WTC11 (cell line): ENCODE measurements at regions not wholly inside any gene's neighbourhood (a gene's known extent, or its start where the extent isn't known, plus 50 kb on each side); places are given as distances from the start of the nearest gene placed in this dataset.

Experiments
- ATAC-seq: fragments of 200-7000 bp; cut with Tn5 transposase; 2 replicates; pipeline ENCODE4 v1.10.0; 2021; ENCODE audit warnings: mild to moderate bottlenecking, moderate library complexity
- CTCF ChIA-PET: fragments of 300-600 bp; sonication (Branson Sonifier 250); formaldehyde crosslinking; loops from one replicate; lab custom pipeline; 2021; ENCODE audit warnings: antibody characterized with exemption; lab: Charles Lee
- POLR2A ChIA-PET: fragments of 350-600 bp; sonication (Branson Sonifier 250); formaldehyde crosslinking; loops from one replicate; lab custom pipeline; 2021; ENCODE audit warnings: antibody characterized with exemption; lab: Charles Lee
- DNase-seq: peaks from one replicate; pipeline ENCODE4 v3.0.0; 2021; ENCODE audit warnings: low spot score
- H3K27ac Mint-ChIP-seq: 2 replicates; pipeline ENCODE4 v1.8.0; 2021; ENCODE audit warnings: mixed read lengths
- H3K27me3 Mint-ChIP-seq: 2 replicates; pipeline ENCODE4 v1.8.0; 2021; ENCODE audit warnings: low read depth, mild to moderate bottlenecking, moderate library complexity, mixed read lengths
- H3K36me3 Mint-ChIP-seq: 2 replicates; pipeline ENCODE4 v1.8.0; 2021; ENCODE audit warnings: mixed read lengths
- H3K4me1 Mint-ChIP-seq: 2 replicates; pipeline ENCODE4 v1.8.0; 2022; ENCODE audit warnings: mixed read lengths
- H3K4me3 Mint-ChIP-seq: 2 replicates; pipeline ENCODE4 v1.8.0; 2021; ENCODE audit warnings: mild to moderate bottlenecking, moderate library complexity, mixed read lengths
- H3K9me3 Mint-ChIP-seq: 2 replicates; pipeline ENCODE4 v1.8.0; 2021; ENCODE audit warnings: mixed read lengths
- CREB1 ChIP-seq: sonication (generic); formaldehyde crosslinking; IDR thresholded peaks from 2 replicates; pipeline ENCODE4 v1.8.0; 2023; ENCODE audit warnings: mild to moderate bottlenecking, missing genetic modification reagents
- CREM ChIP-seq: sonication (generic); formaldehyde crosslinking; IDR thresholded peaks from 2 replicates; pipeline ENCODE4 v1.8.1; 2022; ENCODE audit warnings: mild to moderate bottlenecking, missing genetic modification reagents, moderate library complexity
- FOXJ3 ChIP-seq: sonication (generic); formaldehyde crosslinking; IDR thresholded peaks from 2 replicates; pipeline ENCODE4 v1.9.0; 2021; ENCODE audit warnings: missing genetic modification reagents, mild to moderate bottlenecking, borderline replicate concordance
- IRF1 ChIP-seq: sonication (generic); formaldehyde crosslinking; IDR thresholded peaks from 2 replicates; pipeline ENCODE4 v1.8.0; 2023; ENCODE audit warnings: missing genetic modification reagents
- MXD4 ChIP-seq: fragments of 250-450 bp; sonication (Bioruptor Pico); IDR thresholded peaks from 2 replicates; pipeline ENCODE4 v1.8.0; 2021; ENCODE audit warnings: mild to moderate bottlenecking, moderate library complexity, borderline replicate concordance
- NFATC4 ChIP-seq: fragments of 250-450 bp; sonication (Bioruptor Pico); IDR thresholded peaks from 2 replicates; pipeline ENCODE4 v1.9.0; 2021; ENCODE audit warnings: mild to moderate bottlenecking
- NFYB ChIP-seq: sonication (generic); formaldehyde crosslinking; conservative IDR thresholded peaks from 2 replicates; pipeline ENCODE4 v1.8.0; 2022; ENCODE audit warnings: low read depth, missing genetic modification reagents
- RORB ChIP-seq: fragments of 250-450 bp; sonication (Bioruptor Pico); IDR thresholded peaks from 2 replicates; pipeline ENCODE4 v1.9.0; 2021; ENCODE audit warnings: mild to moderate bottlenecking
- SMAD3 ChIP-seq: sonication (generic); formaldehyde crosslinking; IDR thresholded peaks from 2 replicates; pipeline ENCODE4 v1.8.0; 2022; ENCODE audit warnings: missing genetic modification reagents, mild to moderate bottlenecking, borderline replicate concordance
- SMAD4 ChIP-seq: sonication (generic); formaldehyde crosslinking; IDR thresholded peaks from 2 replicates; pipeline ENCODE4 v1.8.0; 2022; ENCODE audit warnings: mild to moderate bottlenecking, missing genetic modification reagents
- TCF7 ChIP-seq: sonication (generic); formaldehyde crosslinking; IDR thresholded peaks from 2 replicates; pipeline ENCODE4 v1.8.0; 2022; ENCODE audit warnings: mild to moderate bottlenecking, low read depth, missing genetic modification reagents, moderate library complexity
- TP53 ChIP-seq: sonication (generic); formaldehyde crosslinking; IDR thresholded peaks from 2 replicates; pipeline ENCODE4 v1.8.1; 2023; ENCODE audit warnings: mild to moderate bottlenecking, missing genetic modification reagents
- USF1 ChIP-seq: sonication (generic); formaldehyde crosslinking; IDR thresholded peaks from 2 replicates; pipeline ENCODE4 v1.8.0; 2022; ENCODE audit warnings: mild to moderate bottlenecking, missing genetic modification reagents
- ZBTB21 ChIP-seq: sonication (generic); formaldehyde crosslinking; IDR thresholded peaks from 2 replicates; pipeline ENCODE4 v1.8.1; 2023; ENCODE audit warnings: mild to moderate bottlenecking, missing genetic modification reagents, borderline replicate concordance
- ZMAT4 ChIP-seq: fragments of 250-450 bp; sonication (Bioruptor Pico); IDR thresholded peaks from 2 replicates; pipeline ENCODE4 v1.9.0; 2021; ENCODE audit warnings: mild to moderate bottlenecking
- ZNF138 ChIP-seq: sonication (generic); formaldehyde crosslinking; conservative IDR thresholded peaks from 2 replicates; pipeline ENCODE4 v1.8.1; 2022; ENCODE audit warnings: mild to moderate bottlenecking, moderate library complexity, missing genetic modification reagents
- ZNF281 ChIP-seq: sonication (generic); formaldehyde crosslinking; IDR thresholded peaks from 2 replicates; pipeline ENCODE4 v1.8.0; 2023; ENCODE audit warnings: mild to moderate bottlenecking, missing genetic modification reagents
- ZNF423 ChIP-seq: fragments of 250-450 bp; sonication (Bioruptor Pico); IDR thresholded peaks from 2 replicates; pipeline ENCODE4 v2.1.2; 2022; ENCODE audit warnings: mild to moderate bottlenecking, moderate library complexity
- ZNF671 ChIP-seq: fragments of 250-450 bp; sonication (Bioruptor Pico); IDR thresholded peaks from 2 replicates; pipeline ENCODE4 v1.8.0; 2021; ENCODE audit warnings: mild to moderate bottlenecking
- TF ChIP-seq, protein P1 (sequence below): sonication (generic); formaldehyde crosslinking; IDR thresholded peaks from 2 replicates; pipeline ENCODE4 v1.8.0; 2022; ENCODE audit warnings: mild to moderate bottlenecking, missing genetic modification reagents
- TF ChIP-seq, protein P2 (sequence below): fragments of 250-450 bp; sonication (Bioruptor Pico); IDR thresholded peaks from 2 replicates; pipeline ENCODE4 v2.1.2; 2022; ENCODE audit warnings: mild to moderate bottlenecking, moderate library complexity
- TF ChIP-seq, protein P3 (sequence below): sonication (generic); formaldehyde crosslinking; conservative IDR thresholded peaks from 2 replicates; pipeline ENCODE4 v1.8.1; 2022; ENCODE audit warnings: mild to moderate bottlenecking, missing genetic modification reagents

DNA sequence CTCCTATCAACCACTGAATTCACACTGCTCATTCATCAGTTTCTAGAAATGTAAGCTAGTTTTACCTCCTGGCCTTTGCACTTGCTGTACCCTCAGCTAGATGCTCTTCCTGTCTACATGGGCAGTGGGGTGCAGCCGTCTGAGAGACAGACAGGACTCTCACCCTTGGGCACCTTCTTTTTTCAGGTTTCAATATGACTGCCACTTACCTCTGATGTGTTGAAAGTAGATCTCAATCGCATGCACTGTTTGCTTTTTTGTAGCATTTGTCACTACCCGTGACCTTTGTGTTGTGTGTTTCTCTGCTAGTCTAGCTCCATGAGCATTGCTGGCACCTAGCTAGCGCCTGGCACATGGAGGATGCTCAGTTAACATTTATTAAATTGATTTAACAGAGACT, 403.1 kb upstream of the TRPC7 start:
- Mint-ChIP-seq H3K9me3 (no peaks in the 10 kb centered on the region), H3K36me3 (no peaks in the 10 kb centered on the region), H3K27ac (no peak overlapping the region), H3K27me3 (peaks cover 6% of the 10 kb centered on the region; the same call in 1 of the 2 replicates), H3K4me3 (no peak overlapping the region), H3K4me1 (peaks cover 6% of the 10 kb centered on the region)
- CTCF ChIA-PET, result interaction anchor here (2.1 to 3.2 kb wide), 3 partner anchors 82 to 519 kb away, joined by 8 to 36 read pairs (median 35); partner anchors contain the start of gene TRPC7
- POLR2A ChIA-PET, result no interaction called here
- ATAC-seq (no peak), DNase-seq (no peak)
- TF ChIP-seq, protein P1, sequence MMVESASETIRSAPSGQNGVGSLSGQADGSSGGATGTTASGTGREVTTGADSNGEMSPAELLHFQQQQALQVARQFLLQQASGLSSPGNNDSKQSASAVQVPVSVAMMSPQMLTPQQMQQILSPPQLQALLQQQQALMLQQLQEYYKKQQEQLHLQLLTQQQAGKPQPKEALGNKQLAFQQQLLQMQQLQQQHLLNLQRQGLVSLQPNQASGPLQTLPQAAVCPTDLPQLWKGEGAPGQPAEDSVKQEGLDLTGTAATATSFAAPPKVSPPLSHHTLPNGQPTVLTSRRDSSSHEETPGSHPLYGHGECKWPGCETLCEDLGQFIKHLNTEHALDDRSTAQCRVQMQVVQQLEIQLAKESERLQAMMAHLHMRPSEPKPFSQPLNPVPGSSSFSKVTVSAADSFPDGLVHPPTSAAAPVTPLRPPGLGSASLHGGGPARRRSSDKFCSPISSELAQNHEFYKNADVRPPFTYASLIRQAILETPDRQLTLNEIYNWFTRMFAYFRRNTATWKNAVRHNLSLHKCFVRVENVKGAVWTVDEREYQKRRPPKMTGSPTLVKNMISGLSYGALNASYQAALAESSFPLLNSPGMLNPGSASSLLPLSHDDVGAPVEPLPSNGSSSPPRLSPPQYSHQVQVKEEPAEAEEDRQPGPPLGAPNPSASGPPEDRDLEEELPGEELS, result no peak
- TF ChIP-seq CREM (CRISPR knock-in tag), result no peak
- no peak for TF ChIP-seq ZNF138 (CRISPR knock-in tag)
- TF ChIP-seq, protein P2, sequence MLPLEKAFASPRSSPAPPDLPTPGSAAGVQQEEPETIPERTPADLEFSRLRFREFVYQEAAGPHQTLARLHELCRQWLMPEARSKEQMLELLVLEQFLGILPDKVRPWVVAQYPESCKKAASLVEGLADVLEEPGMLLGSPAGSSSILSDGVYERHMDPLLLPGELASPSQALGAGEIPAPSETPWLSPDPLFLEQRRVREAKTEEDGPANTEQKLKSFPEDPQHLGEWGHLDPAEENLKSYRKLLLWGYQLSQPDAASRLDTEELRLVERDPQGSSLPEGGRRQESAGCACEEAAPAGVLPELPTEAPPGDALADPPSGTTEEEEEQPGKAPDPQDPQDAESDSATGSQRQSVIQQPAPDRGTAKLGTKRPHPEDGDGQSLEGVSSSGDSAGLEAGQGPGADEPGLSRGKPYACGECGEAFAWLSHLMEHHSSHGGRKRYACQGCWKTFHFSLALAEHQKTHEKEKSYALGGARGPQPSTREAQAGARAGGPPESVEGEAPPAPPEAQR (CRISPR knock-in tag), result no peak

GRCh38 chr5:136766456-136766855, 401.1 kb upstream of the TRPC7 start:
- ChIA-PET POLR2A (no interaction called here), CTCF (no interaction called here)
- Mint-ChIP-seq H3K27me3 (peaks cover 5% of the 10 kb centered on the region; the same call in 1 of the 2 replicates), H3K4me3 (no peak overlapping the region), H3K9me3 (no peaks in the 10 kb centered on the region), H3K36me3 (no peaks in the 10 kb centered on the region), H3K4me1 (peaks cover 4% of the 10 kb centered on the region), H3K27ac (no peak overlapping the region)
- DNase-seq, result no peak
- TF ChIP-seq ZMAT4 (CRISPR knock-in tag) (no peak), ZNF281 (CRISPR knock-in tag) (no peak), ZBTB21 (CRISPR knock-in tag) (no peak), TCF7 (CRISPR knock-in tag) (no peak), SMAD4 (no peak), NFYB (no peak), FOXJ3 (CRISPR knock-in tag) (no peak), ZNF671 (CRISPR knock-in tag) (no peak), CREB1 (no peak), TP53 (CRISPR knock-in tag) (no peak), ZNF423 (CRISPR knock-in tag) (no peak), MXD4 (CRISPR knock-in tag) (no peak), RORB (no peak), USF1 (no peak), IRF1 (no peak), SMAD3 (no peak), NFATC4 (CRISPR knock-in tag) (no peak)
- TF ChIP-seq, protein P3, sequence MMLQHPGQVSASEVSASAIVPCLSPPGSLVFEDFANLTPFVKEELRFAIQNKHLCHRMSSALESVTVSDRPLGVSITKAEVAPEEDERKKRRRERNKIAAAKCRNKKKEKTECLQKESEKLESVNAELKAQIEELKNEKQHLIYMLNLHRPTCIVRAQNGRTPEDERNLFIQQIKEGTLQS, result no peak
- no peak for ATAC-seq
